SU-DHL-6 (cell line): ENCODE measurements at regions not wholly inside any gene's neighbourhood (a gene's known extent, or its start where the extent isn't known, plus 50 kb on each side); places are given as distances from the start of the nearest gene placed in this dataset.

Source experiments
- H2AFZ ChIP-seq: fragments of 200-600 bp; sonication (generic); 2 replicates; pipeline ENCODE4 v1.6.1; 2014; ENCODE audit warnings: low read depth, mild to moderate bottlenecking, moderate library complexity, mixed read lengths, antibody characterized with exemption, low read length; ENCODE audit not compliant: severe bottlenecking
- H3F3A ChIP-seq: fragments of 200-600 bp; shearing (Covaris generic); 2 replicates; pipeline ENCODE4 v1.6.0; 2016; ENCODE audit warnings: antibody characterized with exemption, mild to moderate bottlenecking; ENCODE audit not compliant: insufficient read depth
- H3K27ac ChIP-seq: fragments of 200-600 bp; sonication (generic); 2 replicates; pipeline ENCODE4 v1.5.1; 2016; ENCODE audit warnings: low read depth, mild to moderate bottlenecking, low read length, moderate library complexity, mixed read lengths
- H3K27me3 ChIP-seq: fragments of 200-600 bp; sonication (generic), shearing (Covaris generic); 2 replicates; pipeline ENCODE4 v1.6.0; 2014; ENCODE audit warnings: mild to moderate bottlenecking, low read length
- H3K36me3 ChIP-seq: fragments of 200-600 bp; sonication (generic); 2 replicates; pipeline ENCODE4 v1.6.1; 2014; ENCODE audit warnings: mild to moderate bottlenecking, low read length, mixed read lengths
- H3K4me2 ChIP-seq: fragments of 300-600, 200-600 bp; shearing (Covaris generic), sonication (generic); 2 replicates; pipeline ENCODE4 v1.6.0; 2014; ENCODE audit warnings: low read length, low read depth, mild to moderate bottlenecking; ENCODE audit not compliant: poor library complexity, severe bottlenecking
- H3K4me3 ChIP-seq: fragments of 200-600 bp; sonication (generic); 2 replicates; pipeline ENCODE4 v1.5.1; 2014; ENCODE audit warnings: antibody characterized with exemption, low read length, mild to moderate bottlenecking, mixed read lengths; ENCODE audit not compliant: insufficient read depth, poor library complexity, severe bottlenecking
- H3K79me2 ChIP-seq: fragments of 200-600 bp; sonication (generic); 2 replicates; pipeline ENCODE4 v1.6.1; 2014; ENCODE audit warnings: mild to moderate bottlenecking, low read length, moderate library complexity; ENCODE audit not compliant: insufficient read depth
- H3K9ac ChIP-seq: fragments of 200-600 bp; sonication (generic); 2 replicates; pipeline ENCODE4 v1.7.0; 2014; ENCODE audit warnings: mild to moderate bottlenecking, low read length
- H3K9me2 ChIP-seq: fragments of 200-600 bp; sonication (generic); replicated peaks from 2 replicates; pipeline ENCODE4 v1.6.1; 2014; ENCODE audit warnings: low read length; ENCODE audit not compliant: insufficient read depth
- H3K9me3 ChIP-seq: fragments of 200-600 bp; sonication (generic); 2 replicates; pipeline ENCODE4 v1.6.1; 2014; ENCODE audit warnings: low read length, mixed read lengths; ENCODE audit not compliant: insufficient read depth
- H4K20me1 ChIP-seq: fragments of 200-600 bp; sonication (generic); 2 replicates; pipeline ENCODE4 v1.6.1; 2014; ENCODE audit warnings: low read depth, mild to moderate bottlenecking, antibody characterized with exemption, low read length, moderate library complexity, mixed read lengths
- EZH2phosphoT487 ChIP-seq: fragments of 200-600 bp; sonication (generic), shearing (Covaris generic); conservative IDR thresholded peaks from 2 replicates; pipeline ENCODE4 v1.6.1; 2018; ENCODE audit warnings: mild to moderate bottlenecking, antibody characterized with exemption, low read length, moderate library complexity, mixed read lengths
- TF ChIP-seq, protein P1 (sequence below): fragments of 200-600 bp; sonication (generic); IDR thresholded peaks from one replicate; pipeline ENCODE4 v1.5.1; 2017; ENCODE audit warnings: antibody characterized with exemption, mild to moderate bottlenecking, low read length, moderate library complexity; ENCODE audit not compliant: insufficient read depth, poor library complexity, severe bottlenecking

DNA sequence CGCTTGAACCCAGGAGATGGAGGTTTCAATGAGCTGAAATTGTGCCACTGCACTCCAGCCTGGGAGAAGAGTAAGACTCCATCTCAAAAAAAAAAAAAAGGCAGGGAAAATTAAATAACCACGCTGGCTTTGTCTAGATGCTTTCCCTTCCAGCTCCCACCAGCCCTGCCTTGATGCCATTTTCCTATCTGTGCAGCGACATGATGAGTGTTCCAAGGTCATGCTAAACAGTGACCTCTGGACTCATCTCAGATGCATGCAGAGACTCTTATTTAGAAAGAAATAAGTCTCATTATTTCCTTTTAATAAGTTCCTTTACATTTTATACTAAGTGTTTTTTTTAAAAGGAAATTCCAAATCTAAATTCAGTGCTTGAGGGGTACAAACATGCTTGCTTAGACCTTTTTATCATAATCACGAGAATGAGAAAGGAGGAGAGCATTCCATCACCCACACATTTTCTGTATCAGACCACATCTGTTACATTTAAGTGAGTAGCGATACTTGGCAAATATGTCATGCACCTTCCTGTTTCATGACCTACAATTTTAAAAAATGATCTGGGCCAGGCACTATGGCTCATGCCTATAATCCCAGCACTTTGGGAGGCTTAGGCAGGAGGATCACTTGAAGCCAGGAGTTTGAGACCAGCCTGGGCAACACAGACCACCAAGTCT, 101.1 kb upstream of the RREB1 start:
- Histone ChIP-seq H3K4me2 (no peak overlapping the region), H3K79me2 (no peaks in the 10 kb centered on the region), H3K36me3 (no peaks in the 10 kb centered on the region), H3K4me3 (no peak overlapping the region), H3F3A (no peaks in the 10 kb centered on the region), H3K9ac (no peak overlapping the region), H3K27ac (no peak overlapping the region), H3K9me3 (no peaks in the 10 kb centered on the region), H3K27me3 (no peaks in the 10 kb centered on the region), H2AFZ (no peak overlapping the region), H4K20me1 (no peaks in the 10 kb centered on the region), H3K9me2 (no peaks in the 10 kb centered on the region)
- TF ChIP-seq, protein P1, sequence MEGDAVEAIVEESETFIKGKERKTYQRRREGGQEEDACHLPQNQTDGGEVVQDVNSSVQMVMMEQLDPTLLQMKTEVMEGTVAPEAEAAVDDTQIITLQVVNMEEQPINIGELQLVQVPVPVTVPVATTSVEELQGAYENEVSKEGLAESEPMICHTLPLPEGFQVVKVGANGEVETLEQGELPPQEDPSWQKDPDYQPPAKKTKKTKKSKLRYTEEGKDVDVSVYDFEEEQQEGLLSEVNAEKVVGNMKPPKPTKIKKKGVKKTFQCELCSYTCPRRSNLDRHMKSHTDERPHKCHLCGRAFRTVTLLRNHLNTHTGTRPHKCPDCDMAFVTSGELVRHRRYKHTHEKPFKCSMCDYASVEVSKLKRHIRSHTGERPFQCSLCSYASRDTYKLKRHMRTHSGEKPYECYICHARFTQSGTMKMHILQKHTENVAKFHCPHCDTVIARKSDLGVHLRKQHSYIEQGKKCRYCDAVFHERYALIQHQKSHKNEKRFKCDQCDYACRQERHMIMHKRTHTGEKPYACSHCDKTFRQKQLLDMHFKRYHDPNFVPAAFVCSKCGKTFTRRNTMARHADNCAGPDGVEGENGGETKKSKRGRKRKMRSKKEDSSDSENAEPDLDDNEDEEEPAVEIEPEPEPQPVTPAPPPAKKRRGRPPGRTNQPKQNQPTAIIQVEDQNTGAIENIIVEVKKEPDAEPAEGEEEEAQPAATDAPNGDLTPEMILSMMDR, result no peak
- no peak for TF ChIP-seq EZH2phosphoT487

DNA sequence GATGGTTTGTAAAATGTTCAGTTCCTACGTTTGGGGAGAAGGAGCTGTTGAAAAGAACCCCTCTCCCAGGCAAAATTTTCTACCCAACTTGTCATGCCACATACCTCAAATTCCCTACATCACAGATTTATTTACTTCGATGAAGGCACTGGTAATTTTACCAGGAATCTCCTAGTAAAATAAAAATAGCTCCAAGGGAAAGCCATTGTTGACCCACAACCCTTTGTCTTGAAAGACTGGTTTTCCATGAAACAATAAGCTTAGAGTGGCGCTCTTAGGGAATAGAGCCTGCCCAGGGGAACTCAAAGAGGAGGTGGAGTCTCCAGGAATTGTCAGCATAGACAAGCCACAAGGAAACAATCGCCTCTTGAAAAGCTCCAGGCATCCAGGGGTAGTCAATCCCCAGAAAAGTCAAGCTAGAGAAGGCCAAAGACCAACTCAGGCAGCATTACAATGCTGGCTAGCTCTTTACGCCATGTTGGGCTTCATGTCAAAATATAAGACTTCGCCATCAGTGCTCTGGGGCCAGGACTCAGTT, 99.2 kb upstream of the RREB1 start:
- no peak overlapping the region for H3K27ac ChIP-seq

DNA sequence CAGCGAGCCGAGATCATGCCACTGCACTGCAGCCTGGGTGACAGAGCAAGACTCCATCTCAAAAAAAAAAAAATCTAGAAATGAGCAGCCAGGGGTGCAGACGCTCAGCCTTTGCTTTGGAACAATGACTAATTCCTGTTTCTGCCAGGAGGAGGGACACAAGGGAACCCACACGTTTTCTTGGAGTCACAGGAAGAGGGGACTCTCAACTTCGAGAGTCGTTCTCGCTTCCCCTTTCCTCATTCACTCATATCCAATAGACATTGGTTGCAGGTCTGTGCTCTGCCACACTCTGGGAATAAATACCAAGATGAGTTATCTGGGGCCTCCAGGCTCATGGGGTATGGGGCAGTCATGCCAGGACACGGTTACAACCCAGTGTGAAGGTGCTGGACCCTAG, 91.5 kb upstream of the RREB1 start:
- H3K36me3 ChIP-seq, result no peaks in the 10 kb centered on the region
- no peak overlapping the region for H3K4me2 ChIP-seq
- no peaks in the 10 kb centered on the region for H3K9me2 ChIP-seq
- H3K9ac ChIP-seq, result no peak overlapping the region
- H3K79me2 ChIP-seq, result no peaks in the 10 kb centered on the region
- H4K20me1 ChIP-seq, result no peaks in the 10 kb centered on the region
- no peaks in the 10 kb centered on the region for H3K9me3 ChIP-seq
- H3K27me3 ChIP-seq, result no peaks in the 10 kb centered on the region
- TF ChIP-seq EZH2phosphoT487, result no peak
- TF ChIP-seq, protein P1, result no peak
- H3K4me3 ChIP-seq, result no peak overlapping the region
- H3F3A ChIP-seq, result no peaks in the 10 kb centered on the region
- no peak overlapping the region for H3K27ac ChIP-seq
- no peak overlapping the region for H2AFZ ChIP-seq

More for the DNA sequence above, 99.2 kb upstream of the RREB1 start:
- H2AFZ ChIP-seq, result no peak overlapping the region
- no peaks in the 10 kb centered on the region for H4K20me1 ChIP-seq
- H3K9me2 ChIP-seq, result no peaks in the 10 kb centered on the region
- H3F3A ChIP-seq, result no peaks in the 10 kb centered on the region
- no peak overlapping the region for H3K4me2 ChIP-seq
- H3K9me3 ChIP-seq, result no peaks in the 10 kb centered on the region
- H3K36me3 ChIP-seq, result no peaks in the 10 kb centered on the region
- no peaks in the 10 kb centered on the region for H3K79me2 ChIP-seq
- no peaks in the 10 kb centered on the region for H3K27me3 ChIP-seq
- TF ChIP-seq EZH2phosphoT487, result no peak
- no peak overlapping the region for H3K9ac ChIP-seq
- no peak overlapping the region for H3K4me3 ChIP-seq

DNA sequence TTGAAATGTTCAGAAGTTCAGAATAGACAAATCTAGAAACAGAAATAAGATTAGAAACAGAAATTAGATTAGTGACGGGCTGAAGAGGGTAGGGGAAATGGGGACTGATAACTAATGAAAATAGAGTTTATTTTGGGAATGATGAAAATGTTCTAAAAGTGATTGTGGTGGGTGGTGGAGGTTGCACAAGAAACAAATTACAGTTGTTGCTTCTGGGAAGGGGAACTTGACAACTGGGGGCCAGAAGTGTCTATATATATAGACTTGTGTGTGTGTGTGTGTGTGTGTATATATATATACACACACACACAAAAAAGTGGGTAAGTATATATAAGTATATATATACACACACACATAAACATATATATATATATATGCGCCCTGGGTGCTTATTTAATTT, 86.5 kb upstream of the RREB1 start:
- Histone ChIP-seq H4K20me1 (no peaks in the 10 kb centered on the region), H3K79me2 (no peaks in the 10 kb centered on the region), H3K9me3 (no peaks in the 10 kb centered on the region), H3K27me3 (no peaks in the 10 kb centered on the region), H3K36me3 (no peaks in the 10 kb centered on the region), H3K4me2 (no peak overlapping the region), H3F3A (no peaks in the 10 kb centered on the region), H3K27ac (no peak overlapping the region), H3K4me3 (no peak overlapping the region), H3K9ac (no peak overlapping the region), H3K9me2 (no peaks in the 10 kb centered on the region), H2AFZ (no peak overlapping the region)
- no peak for TF ChIP-seq EZH2phosphoT487
- TF ChIP-seq, protein P1, result no peak
